DOHH2 (cell line): ENCODE measurements at regions not wholly inside any gene's neighbourhood (a gene's known extent, or its start where the extent isn't known, plus 50 kb on each side); places are given as distances from the start of the nearest gene placed in this dataset.

ENCODE experiments used
- H3F3A ChIP-seq: fragments of 200-600 bp; sonication (generic), shearing (Covaris generic); 2 replicates; pipeline ENCODE4 v1.6.0; 2016; ENCODE audit warnings: antibody characterized with exemption, mild to moderate bottlenecking; ENCODE audit not compliant: control insufficient read depth, insufficient read depth
- H3K27ac ChIP-seq: fragments of 200-600 bp; sonication (generic); 2 replicates; pipeline ENCODE4 v1.5.1; 2014; ENCODE audit warnings: low read depth, mild to moderate bottlenecking, low read length, moderate library complexity
- H3K27me3 ChIP-seq: fragments of 200-600 bp; sonication (generic); 2 replicates; pipeline ENCODE4 v1.6.1; 2014; ENCODE audit warnings: mild to moderate bottlenecking, low read length, mixed read lengths; ENCODE audit not compliant: control insufficient read depth
- H3K36me3 ChIP-seq: fragments of 200-600 bp; sonication (generic); 2 replicates; pipeline ENCODE4 v1.6.1; 2014; ENCODE audit warnings: mild to moderate bottlenecking, low read length, moderate library complexity, mixed read lengths; ENCODE audit not compliant: control insufficient read depth
- H3K4me1 ChIP-seq: fragments of 200-600 bp; sonication (generic); 2 replicates; pipeline ENCODE4 v1.6.1; 2014; ENCODE audit warnings: mild to moderate bottlenecking, low read length, mixed read lengths; ENCODE audit not compliant: control insufficient read depth
- H3K4me2 ChIP-seq: fragments of 200-600 bp; sonication (generic); 2 replicates; pipeline ENCODE4 v1.6.0; 2014; ENCODE audit warnings: mild to moderate bottlenecking, low read length, moderate library complexity
- H3K4me3 ChIP-seq: fragments of 200-600 bp; sonication (generic); 2 replicates; pipeline ENCODE4 v1.5.1; 2014; ENCODE audit warnings: mild to moderate bottlenecking, low read length, mixed read lengths
- H3K79me2 ChIP-seq: fragments of 200-600 bp; sonication (generic); 2 replicates; pipeline ENCODE4 v1.6.1; 2014; ENCODE audit warnings: mild to moderate bottlenecking, low read length, mixed read lengths; ENCODE audit not compliant: control insufficient read depth
- H3K9me2 ChIP-seq: fragments of 200-600 bp; sonication (generic); replicated peaks from 2 replicates; pipeline ENCODE4 v1.6.1; 2014; ENCODE audit warnings: mild to moderate bottlenecking, low read length, mixed read lengths; ENCODE audit not compliant: control insufficient read depth
- H3K9me3 ChIP-seq: fragments of 200-600 bp; sonication (generic); 2 replicates; pipeline ENCODE4 v1.6.1; 2014; ENCODE audit warnings: antibody characterized with exemption, low read length, mixed read lengths; ENCODE audit not compliant: control insufficient read depth, insufficient read depth
- H4K20me1 ChIP-seq: fragments of 200-600 bp; sonication (generic); 2 replicates; pipeline ENCODE4 v1.6.0; 2014; ENCODE audit warnings: low read depth, mild to moderate bottlenecking, antibody characterized with exemption, low read length, moderate library complexity; ENCODE audit not compliant: control insufficient read depth, insufficient read depth
- CTCF ChIP-seq: fragments of 200-600 bp; sonication (generic); IDR thresholded peaks from one replicate; pipeline ENCODE4 v1.5.1; 2014; ENCODE audit warnings: antibody characterized with exemption, mild to moderate bottlenecking, low read depth, low read length; ENCODE audit not compliant: poor library complexity, severe bottlenecking
- EZH2phosphoT487 ChIP-seq: fragments of 200-600 bp; sonication (generic); IDR thresholded peaks from 2 replicates; pipeline ENCODE4 v1.6.1; 2017; ENCODE audit warnings: borderline replicate concordance, mild to moderate bottlenecking, antibody characterized with exemption, low read length, moderate library complexity, mixed read lengths

- Histone ChIP-seq H3K9me2 (no peaks in the 10 kb centered on the region), H4K20me1 (no peaks in the 10 kb centered on the region), H3F3A (no peaks in the 10 kb centered on the region), H3K27ac (no peak overlapping the region), H3K36me3 (no peaks in the 10 kb centered on the region), H3K4me1 (no peaks in the 10 kb centered on the region), H3K27me3 (no peaks in the 10 kb centered on the region), H3K4me2 (no peak overlapping the region), H3K9me3 (no peaks in the 10 kb centered on the region), H3K79me2 (no peaks in the 10 kb centered on the region), H3K4me3 (no peak overlapping the region)
- TF ChIP-seq EZH2phosphoT487 (no peak), CTCF (no peak)
Measured at GRCh38 chr13:80707000-80707983, 366.4 kb upstream of the SPRY2 start.

- H3K4me2 ChIP-seq, result no peak overlapping the region
- no peaks in the 10 kb centered on the region for H3K79me2 ChIP-seq
- no peaks in the 10 kb centered on the region for H3K27me3 ChIP-seq
- no peaks in the 10 kb centered on the region for H3K36me3 ChIP-seq
- H3K9me2 ChIP-seq, result no peaks in the 10 kb centered on the region
- no peaks in the 10 kb centered on the region for H4K20me1 ChIP-seq
- no peaks in the 10 kb centered on the region for H3F3A ChIP-seq
- no peak overlapping the region for H3K27ac ChIP-seq
- no peak overlapping the region for H3K4me3 ChIP-seq
- TF ChIP-seq EZH2phosphoT487, result no peak
- no peaks in the 10 kb centered on the region for H3K9me3 ChIP-seq
- no peaks in the 10 kb centered on the region for H3K4me1 ChIP-seq
Measured at GRCh38 chr13:80706164-80706471, 365.2 kb upstream of the SPRY2 start.

GRCh38 chr13:80705371-80706163 lies 364.6 kb upstream of the SPRY2 start:
- TF ChIP-seq EZH2phosphoT487, result no peak
- no peak for TF ChIP-seq CTCF
- H3K4me2 ChIP-seq, result no peak overlapping the region
- no peak overlapping the region for H3K27ac ChIP-seq
- H4K20me1 ChIP-seq, result no peaks in the 10 kb centered on the region
- H3K4me3 ChIP-seq, result no peak overlapping the region
- no peaks in the 10 kb centered on the region for H3K9me2 ChIP-seq
- H3K27me3 ChIP-seq, result no peaks in the 10 kb centered on the region
- H3K36me3 ChIP-seq, result no peaks in the 10 kb centered on the region
- H3K79me2 ChIP-seq, result no peaks in the 10 kb centered on the region
- H3F3A ChIP-seq, result no peaks in the 10 kb centered on the region
- H3K4me1 ChIP-seq, result no peaks in the 10 kb centered on the region
- H3K9me3 ChIP-seq, result no peaks in the 10 kb centered on the region
